ENCODE measurements at regions not wholly inside any gene's neighbourhood (a gene's known extent, or its start where the extent isn't known, plus 50 kb on each side); places are given as distances from the start of the nearest gene placed in this dataset.

- H3K4me2 ChIP-seq (ENCODE audit: low read depth, low read length), result no peak overlapping the region
- no peaks in the 10 kb centered on the region for H3K4me1 ChIP-seq (ENCODE audit: control insufficient read depth, insufficient read depth, low read length)
- H3K23ac ChIP-seq (ENCODE audit: low read depth, low read length), result no peak overlapping the region
- no peak overlapping the region for H3K56ac ChIP-seq (ENCODE audit: extremely low read depth, insufficient read depth, low read length)
- no peak overlapping the region for H2AFZ ChIP-seq (replicated peaks; ENCODE audit: low read length, poor library complexity)
- dilution Hi-C loops (cut with HindIII; ENCODE audit: low sequenced_read_pairs, unreplicated experiment), result no loop called here
- no peak overlapping the region for H2BK5ac ChIP-seq (ENCODE audit: low read depth, low read length, poor library complexity, severe bottlenecking)
- ATAC-seq (ENCODE audit: low read depth) (no peak), DNase-seq (no peak)
- ChIA-PET CTCF (no interaction called here), POLR2A (ENCODE audit: unreplicated experiment) (no interaction called here)
- no peak overlapping the region for H3K18ac ChIP-seq (ENCODE audit: low read depth, low read length)
- H2AK5ac ChIP-seq (ENCODE audit: low read depth, low read length), result no peak overlapping the region
- H3K79me1 ChIP-seq (ENCODE audit: low read depth in 1 of 2, low read length in 2 of 2), result no peaks in the 10 kb centered on the region
- no peak overlapping the region for H4K91ac ChIP-seq (ENCODE audit: insufficient read depth, low read depth, low read length)
- no peak overlapping the region for H3K9ac ChIP-seq (ENCODE audit: low read depth, low read length)
- no peak overlapping the region for H3K4me3 ChIP-seq (ENCODE audit: insufficient read depth, low read depth, low read length)
- no peaks in the 10 kb centered on the region for H4K20me1 ChIP-seq (ENCODE audit: insufficient read depth, low read length)
- no peak overlapping the region for H2BK120ac ChIP-seq (ENCODE audit: low read depth, low read length)
- H2AK9ac ChIP-seq (replicated peaks; ENCODE audit: low read depth, low read length, poor library complexity), result no peak overlapping the region
- H3K36me3 ChIP-seq (ENCODE audit: control insufficient read depth, insufficient read depth, low read length), result no peaks in the 10 kb centered on the region
- TF ChIP-seq CEBPB (IDR thresholded peaks at IDR 0.05; ENCODE audit: low read depth, low read length), result no peak
- TF ChIP-seq CTCF (conservative IDR thresholded peaks at IDR 0.05; ENCODE audit: low read depth, low read length), result no peak
- TF ChIP-seq SMC3 (IDR thresholded peaks at IDR 0.05; ENCODE audit: low read depth, low read length), result no peak
- TF ChIP-seq FOS (IDR thresholded peaks at IDR 0.05; ENCODE audit: low read depth, low read length), result no peak
- no peak for TF ChIP-seq NFE2L2 (IDR thresholded peaks at IDR 0.05; ENCODE audit: low read depth, low read length)
- no peak for TF ChIP-seq POLR2A (IDR thresholded peaks at IDR 0.05; ENCODE audit: low read depth, low read length)
- TF ChIP-seq ELK1 (IDR thresholded peaks at IDR 0.05; ENCODE audit: borderline replicate concordance, low read depth, low read length), result no peak
- TF ChIP-seq RCOR1 (IDR thresholded peaks at IDR 0.05; ENCODE audit: insufficient replicate concordance, low read length), result no peak
- in situ Hi-C loops (cut with MboI; ENCODE audit: low sequenced_read_pairs), result no loop called here
- H3K9me1 ChIP-seq (ENCODE audit: insufficient read depth, low read length), result no peaks in the 10 kb centered on the region
- peaks cover 13% of the 10 kb centered on the region for H3K27me3 ChIP-seq (ENCODE audit: control insufficient read depth, insufficient read depth, low read length)
- WGBS, 2 experiments (ENCODE audit: extremely low coverage in 2 of 2, insufficient read length in 1 of 2), result 82% methylated on average over 2 of the region's 6 CpGs; no CpG with 5 or more reads in 1 of the 2 experiments
- H3K4ac ChIP-seq (ENCODE audit: low read depth, low read length), result no peak overlapping the region
- no TSS peak for BruUV-seq (replicated peaks)
- no peak overlapping the region for H2BK20ac ChIP-seq (ENCODE audit: low read depth, low read length)
- no peak overlapping the region for H4K5ac ChIP-seq (ENCODE audit: low read depth, low read length)
- intact Hi-C loops (cut with micrococcal nuclease), result no loop called here
- H3K9me3 ChIP-seq (ENCODE audit: control insufficient read depth, insufficient read depth, low read length), result no peaks in the 10 kb centered on the region
- H2BK15ac ChIP-seq (ENCODE audit: low read depth, low read length), result no peak overlapping the region
- no peak overlapping the region for H3K27ac ChIP-seq (ENCODE audit: insufficient read depth, low read length)
- H3K14ac ChIP-seq (replicated peaks; ENCODE audit: low read depth, low read length), result no peak overlapping the region
- H4K8ac ChIP-seq (ENCODE audit: low read depth in 2 of 2, low read length in 2 of 2), result no peak overlapping the region
These were observed 144.1 kb upstream of the NCK2 start for GRCh38 chr2:105600602-105600948.
